Ishikawa (cell line): ENCODE measurements at regions not wholly inside any gene's neighbourhood (a gene's known extent, or its start where the extent isn't known, plus 50 kb on each side); places are given as distances from the start of the nearest gene placed in this dataset.

Experiments used
- CEBPB ChIP-seq: IDR thresholded peaks from 2 replicates; pipeline ENCODE4 v1.6.1; 2012
- CREB1 ChIP-seq: IDR thresholded peaks from 2 replicates; pipeline ENCODE4 v1.6.1; 2012; ENCODE audit warnings: low read depth
- EGR1 ChIP-seq: IDR thresholded peaks from 2 replicates; pipeline ENCODE4 v1.6.1; 2012
- EP300 ChIP-seq: IDR thresholded peaks from 2 replicates; pipeline ENCODE4 v1.6.1; 2012; ENCODE audit warnings: borderline replicate concordance
- FOXM1 ChIP-seq: IDR thresholded peaks from 2 replicates; pipeline ENCODE4 v1.6.1; 2012; ENCODE audit warnings: low read depth, borderline replicate concordance
- MAX ChIP-seq: IDR thresholded peaks from 2 replicates; pipeline ENCODE4 v1.6.1; 2012
- NFIC ChIP-seq: IDR thresholded peaks from 2 replicates; pipeline ENCODE4 v1.6.1; 2012
- RAD21 ChIP-seq: IDR thresholded peaks from 2 replicates; pipeline ENCODE4 v1.6.1; 2012; ENCODE audit warnings: low read depth
- REST ChIP-seq: IDR thresholded peaks from 2 replicates; pipeline ENCODE4 v1.6.1; 2012; ENCODE audit warnings: low read depth, mild to moderate bottlenecking
- TAF1 ChIP-seq: IDR thresholded peaks from 2 replicates; pipeline ENCODE4 v1.6.1; 2012; ENCODE audit warnings: low read depth, mild to moderate bottlenecking
- TCF12 ChIP-seq: IDR thresholded peaks from 2 replicates; pipeline ENCODE4 v1.6.1; 2012; ENCODE audit warnings: low read depth
- TEAD4 ChIP-seq: IDR thresholded peaks from 2 replicates; pipeline ENCODE4 v1.6.1; 2012
- USF1 ChIP-seq: IDR thresholded peaks from 2 replicates; pipeline ENCODE4 v1.6.1; 2012
- YY1 ChIP-seq: IDR thresholded peaks from 2 replicates; pipeline ENCODE4 v1.6.1; 2012; ENCODE audit warnings: low read depth
- ZBTB7A ChIP-seq: IDR thresholded peaks from 2 replicates; pipeline ENCODE4 v1.6.1; 2012; ENCODE audit warnings: low read depth

- TF ChIP-seq CREB1 = no peak
These were observed 237.2 kb upstream of the PUDP start for GRCh38 chrX:7385131-7385530.

GRCh38 chrX:7378406-7378805 is 230.5 kb upstream of the PUDP start:
- TF ChIP-seq YY1 (no peak), CEBPB (no peak), TEAD4 (no peak), EP300 (no peak), NFIC (no peak)

DNA sequence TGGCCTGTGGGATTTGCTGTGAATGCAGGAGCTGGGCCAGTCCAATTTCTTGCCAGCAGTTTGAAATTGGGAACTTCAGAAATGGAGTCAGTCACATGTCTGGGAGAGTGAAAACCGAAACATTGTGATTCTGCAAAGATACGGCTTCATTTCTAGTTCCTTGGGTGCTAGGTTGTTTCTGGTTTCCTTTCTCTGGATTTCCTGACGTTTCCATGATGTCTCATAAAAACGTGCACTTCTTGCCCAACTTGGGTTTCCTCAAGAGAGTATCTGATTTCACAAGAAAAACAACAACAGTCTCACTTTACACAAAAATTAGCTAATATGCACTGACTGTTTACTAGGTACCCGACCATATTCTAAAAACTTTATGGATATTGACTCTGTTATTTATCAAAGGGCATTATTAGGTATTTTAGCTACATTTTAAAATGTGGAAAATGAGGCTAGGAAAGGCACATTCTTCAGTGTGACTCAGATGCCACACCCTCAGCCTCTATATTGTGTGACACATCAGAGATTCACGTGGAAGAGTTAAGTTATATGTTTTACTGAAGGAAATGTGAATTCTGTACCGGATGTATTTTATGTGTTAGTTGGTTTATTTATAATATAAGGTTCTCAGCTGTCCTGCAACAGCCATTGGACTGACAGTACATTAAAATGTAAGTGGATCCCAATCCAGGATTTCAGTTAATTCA is 225.0 kb upstream of the PUDP start:
- TF ChIP-seq CREB1 (no peak), RAD21 (no peak), YY1 (no peak), TEAD4 (no peak), EGR1 (no peak), TCF12 (no peak), EP300 (no peak), ZBTB7A (no peak), CEBPB (no peak), NFIC (no peak), TAF1 (no peak)

GRCh38 chrX:7362111-7362510 is 214.2 kb upstream of the PUDP start:
- TF ChIP-seq TEAD4 (no peak), CEBPB (no peak), ZBTB7A (no peak), CREB1 (no peak), EP300 (no peak), MAX (no peak), EGR1 (no peak), TCF12 (no peak), NFIC (no peak), TAF1 (no peak), YY1 (no peak), RAD21 (no peak), REST (no peak), FOXM1 (no peak), USF1 (no peak)

DNA sequence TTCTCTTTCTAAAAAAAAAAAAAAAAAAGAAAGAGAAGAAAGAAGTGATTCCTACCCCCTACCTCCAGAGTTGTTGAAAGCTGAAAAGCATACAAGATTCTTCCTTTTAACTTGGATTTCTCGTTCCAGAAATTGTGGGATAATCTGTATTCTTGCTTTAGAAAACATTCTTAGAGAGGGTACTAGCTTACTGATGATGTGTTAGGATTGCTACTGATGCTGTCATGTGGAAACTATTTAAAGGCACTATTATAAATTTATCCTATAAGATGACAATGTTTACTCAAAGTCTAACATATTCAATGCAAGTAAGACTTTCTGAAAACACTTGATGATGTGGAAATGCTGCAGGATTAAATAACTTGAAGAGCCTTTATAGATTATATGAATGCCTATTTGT is 204.0 kb upstream of the PUDP start:
- TF ChIP-seq YY1 = no peak

DNA sequence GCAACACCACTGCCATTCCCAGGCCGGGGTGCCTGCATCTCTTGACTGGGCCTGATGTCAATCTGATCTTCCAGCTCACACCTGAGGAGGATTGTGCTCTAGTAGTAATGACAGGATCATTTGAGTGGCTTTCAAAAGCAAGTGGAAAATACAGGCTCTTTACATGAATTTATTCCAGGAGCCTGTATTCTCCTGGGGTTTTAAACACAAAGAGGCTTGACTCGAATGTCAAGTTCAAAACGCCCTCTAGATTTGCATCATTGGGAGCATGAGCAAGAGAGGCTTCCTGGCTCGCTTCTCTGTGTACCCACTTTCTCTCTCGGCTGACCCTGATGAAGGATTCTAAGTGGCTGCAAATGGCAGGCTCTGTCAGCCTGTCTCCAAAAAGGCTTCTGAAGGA is 199.5 kb upstream of the PUDP start:
- no peak for TF ChIP-seq ZBTB7A
- TF ChIP-seq YY1 = no peak
- TF ChIP-seq TEAD4 = no peak
- no peak for TF ChIP-seq EGR1
- TF ChIP-seq TCF12 = no peak

- TF ChIP-seq MAX (no peak), FOXM1 (no peak), EGR1 (no peak), CEBPB (no peak), TCF12 (no peak), YY1 (no peak), TEAD4 (no peak), ZBTB7A (no peak), RAD21 (no peak), REST (no peak), NFIC (no peak)
These were observed 198.1 kb upstream of the PUDP start for GRCh38 chrX:7346021-7346420.
